Raji (cell line): ENCODE measurements at regions not wholly inside any gene's neighbourhood (a gene's known extent, or its start where the extent isn't known, plus 50 kb on each side); places are given as distances from the start of the nearest gene placed in this dataset.

Source experiments
- POLR2A ChIP-seq: IDR thresholded peaks from 2 replicates; pipeline ENCODE4 v1.6.1; 2011; ENCODE audit warnings: low read depth, low read length, control low read depth; ENCODE audit not compliant: insufficient read depth

DNA sequence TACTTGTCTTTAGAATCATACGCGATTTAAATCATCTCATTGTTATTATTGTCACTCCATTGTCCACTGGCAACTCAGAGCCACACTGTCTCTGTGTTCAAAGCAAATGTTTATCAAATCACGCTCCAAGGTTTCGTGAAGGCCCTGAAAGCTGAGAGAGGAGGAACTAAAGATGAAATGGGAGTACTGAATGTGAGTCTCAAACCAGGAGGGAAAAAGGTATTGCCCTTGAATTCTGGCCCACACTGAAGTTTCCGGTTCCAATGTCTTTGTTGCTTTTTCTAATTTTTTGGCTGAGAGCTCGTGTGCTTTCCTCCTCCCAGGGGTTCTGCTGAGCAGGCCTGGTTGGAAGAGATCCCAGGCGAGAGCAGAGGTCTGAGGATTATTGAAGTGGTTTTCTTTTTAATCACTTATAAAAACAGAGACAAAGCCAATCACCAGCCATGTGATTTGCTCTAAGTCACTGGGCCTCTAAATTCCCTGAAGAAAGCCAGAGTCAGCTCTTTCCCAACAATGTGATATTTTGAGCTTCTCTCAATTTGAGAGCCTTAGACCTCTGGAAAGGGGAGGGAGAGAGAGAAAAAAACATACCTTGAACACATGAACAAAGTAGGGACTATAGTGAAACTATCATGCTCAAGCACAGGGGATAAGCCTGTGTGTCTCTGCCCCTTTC, 420.8 kb upstream of the GRAMD2B start:
- TF ChIP-seq POLR2A = no peak

DNA sequence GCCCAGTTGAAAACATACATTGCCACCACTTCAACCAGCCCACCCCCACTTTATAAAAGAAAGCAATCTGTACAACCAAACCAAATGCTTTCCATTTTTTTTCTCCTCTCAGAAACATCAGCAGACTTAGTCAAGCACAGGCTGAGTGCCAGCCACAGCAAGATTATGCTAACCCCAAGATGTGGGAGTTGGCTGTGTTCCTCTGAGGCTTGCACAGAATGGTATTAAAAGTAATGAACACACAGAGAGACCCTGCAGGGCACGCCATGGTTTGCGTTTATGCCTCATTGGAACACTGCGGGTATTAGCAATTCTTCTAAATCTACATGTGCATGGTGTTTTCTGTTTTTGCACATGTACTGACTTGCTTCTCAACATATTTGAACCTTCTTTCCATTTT, 419.9 kb upstream of the GRAMD2B start:
- no peak for TF ChIP-seq POLR2A

DNA sequence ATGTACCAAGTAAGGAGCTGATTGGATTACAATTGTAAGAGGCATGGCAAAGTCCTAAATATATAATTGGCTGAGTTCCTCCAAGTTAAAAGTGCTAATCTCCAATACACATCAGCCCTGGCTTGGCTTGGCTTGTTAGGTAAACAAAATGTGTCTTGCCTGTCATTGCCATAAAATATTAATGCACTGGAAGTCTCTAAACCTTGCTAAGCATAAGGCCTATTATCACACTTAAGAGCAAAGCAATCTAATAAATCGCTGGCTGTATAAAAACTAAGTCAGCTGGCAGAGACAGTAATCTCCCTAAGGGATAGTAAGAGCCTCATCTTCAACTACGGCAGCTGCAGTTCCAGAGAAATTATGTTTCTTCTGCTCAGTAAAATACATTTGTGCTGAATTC, 418.6 kb upstream of the GRAMD2B start:
- no peak for TF ChIP-seq POLR2A

DNA sequence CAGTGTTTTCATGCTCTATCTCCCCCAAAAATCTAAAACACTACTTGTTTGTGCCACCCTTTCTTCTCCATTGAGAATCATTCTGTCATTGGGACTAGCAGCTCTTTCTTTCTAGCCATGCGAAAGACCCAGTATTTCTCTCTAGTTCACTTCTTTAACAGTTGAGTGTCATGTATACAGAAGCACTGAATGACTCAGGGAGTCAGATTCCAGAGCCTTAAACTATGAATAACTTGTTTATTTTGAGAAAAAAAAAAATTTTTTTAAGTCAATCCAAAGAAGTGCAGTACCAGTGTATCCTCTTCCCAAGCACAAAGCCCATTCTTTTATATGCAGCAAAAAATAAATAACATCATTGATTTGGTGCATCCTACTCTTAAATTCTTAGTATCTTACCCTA, 415.4 kb upstream of the GRAMD2B start:
- TF ChIP-seq POLR2A = no peak

DNA sequence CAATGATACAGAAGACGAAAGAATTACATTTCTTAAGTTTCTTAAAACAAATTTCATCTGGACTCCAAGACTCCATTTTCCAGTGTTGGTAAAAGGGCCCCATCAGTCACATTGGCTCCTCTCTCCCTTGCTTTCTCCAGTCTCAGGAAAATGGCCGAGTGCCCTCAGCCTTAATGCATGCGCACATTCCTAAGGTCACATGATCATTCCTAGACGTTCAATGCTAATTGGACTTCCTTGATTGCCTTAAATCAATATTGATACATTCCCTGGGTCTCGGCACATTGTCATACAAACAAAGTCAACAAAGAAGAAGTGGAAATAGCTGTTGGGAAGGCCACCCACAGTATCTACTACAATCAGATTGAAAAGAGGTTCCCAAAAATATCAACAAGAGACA, 413.6 kb upstream of the GRAMD2B start:
- TF ChIP-seq POLR2A = no peak

DNA sequence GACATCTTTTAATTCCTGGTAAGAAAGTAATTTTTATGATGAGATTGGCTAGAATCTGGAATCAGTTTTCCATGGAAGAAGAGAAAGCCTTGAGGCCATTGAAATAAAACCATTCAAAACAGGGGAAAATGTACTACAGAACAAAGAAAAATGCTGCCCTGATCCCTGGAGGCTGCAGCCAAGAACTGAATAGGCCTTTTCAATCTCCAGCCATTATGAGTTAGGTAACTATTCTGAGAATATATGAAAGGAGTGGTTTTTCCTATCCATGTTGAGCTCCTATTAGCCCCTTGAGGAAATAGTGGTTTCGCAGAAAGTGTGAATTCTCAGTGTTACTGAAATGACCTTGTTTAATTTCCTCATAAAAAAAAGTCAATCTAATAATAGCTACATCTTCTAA, 408.5 kb upstream of the GRAMD2B start:
- TF ChIP-seq POLR2A = no peak

DNA sequence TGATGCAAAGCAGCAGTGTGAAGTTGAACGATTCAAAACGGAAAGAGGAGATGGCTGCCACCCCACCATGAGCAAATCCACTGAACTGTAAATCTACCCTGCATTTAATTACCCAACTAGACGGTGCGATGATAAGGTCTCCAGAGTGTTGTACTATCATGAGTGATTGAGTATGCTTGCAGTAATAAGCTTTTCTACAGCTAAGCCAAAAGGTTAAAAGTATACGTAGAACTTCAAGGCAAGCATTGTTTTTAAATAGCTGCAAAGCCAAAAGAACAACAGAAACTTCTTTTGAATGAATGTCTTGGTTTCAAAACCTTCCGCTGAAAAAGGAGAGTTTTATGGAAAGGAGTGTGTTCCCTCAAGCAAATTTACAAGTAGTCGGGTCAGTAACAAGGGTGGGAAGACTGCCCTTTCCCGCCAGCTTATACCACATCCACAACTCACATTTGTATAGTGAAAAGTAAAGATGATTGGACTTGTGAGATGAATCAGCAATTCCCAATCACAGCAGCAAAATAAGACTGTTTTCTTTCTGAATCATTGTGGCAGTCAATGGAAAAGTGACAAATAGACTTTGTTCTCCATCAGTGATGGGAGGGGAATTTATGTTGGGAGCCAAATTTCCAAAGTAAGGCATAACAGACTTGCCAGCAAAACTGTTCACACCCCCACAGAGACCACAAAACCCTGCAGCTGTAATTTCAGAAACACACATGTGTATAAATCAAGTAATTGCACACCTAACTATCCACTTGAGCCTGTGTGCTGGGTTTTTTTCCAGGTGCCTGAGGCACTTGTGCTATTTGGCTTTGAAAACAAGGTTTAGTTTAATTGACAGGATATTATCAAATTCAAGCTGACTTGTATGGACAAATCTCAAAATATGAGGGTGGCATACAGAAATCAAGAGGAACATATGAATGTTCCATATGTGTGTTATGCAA, 407.7 kb upstream of the GRAMD2B start:
- TF ChIP-seq POLR2A = no peak

DNA sequence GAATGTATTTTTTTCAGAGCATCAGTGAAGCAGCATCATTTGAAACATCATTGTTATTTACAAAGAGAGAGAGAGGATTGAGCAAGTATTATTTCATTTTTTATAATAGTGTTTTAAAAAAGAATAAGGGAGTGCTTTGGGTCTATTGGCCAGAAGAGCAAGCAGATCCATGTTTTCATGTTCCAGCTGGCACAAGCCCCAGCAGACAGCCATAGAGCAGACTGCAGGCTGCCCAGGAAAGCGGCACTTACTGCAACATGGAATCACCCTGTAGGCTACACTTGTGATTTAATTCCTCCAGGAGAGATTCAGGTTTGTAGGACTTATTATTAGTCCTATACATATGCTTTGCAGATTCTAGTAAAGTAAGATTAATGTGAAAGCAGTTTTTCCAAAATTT, 407.0 kb upstream of the GRAMD2B start:
- TF ChIP-seq POLR2A = no peak

DNA sequence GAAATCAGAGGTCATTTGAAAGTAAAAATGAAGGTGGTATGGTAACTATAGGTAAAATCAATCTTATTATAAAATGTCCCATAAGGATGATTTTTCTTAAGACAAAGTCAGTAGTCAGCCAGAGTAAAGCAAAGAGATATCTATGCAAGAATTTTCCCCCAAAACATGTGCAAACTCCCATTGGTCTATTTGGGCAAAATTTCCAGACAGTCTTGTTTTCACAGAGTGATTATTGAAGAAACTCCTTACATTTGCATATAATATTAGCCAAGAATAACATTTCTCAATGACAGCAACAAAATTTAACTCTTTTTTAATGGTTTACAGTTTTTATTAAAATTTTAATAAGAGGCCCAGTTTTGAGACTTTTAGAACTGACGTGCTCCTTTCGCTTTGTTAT, 406.1 kb upstream of the GRAMD2B start:
- TF ChIP-seq POLR2A = no peak

DNA sequence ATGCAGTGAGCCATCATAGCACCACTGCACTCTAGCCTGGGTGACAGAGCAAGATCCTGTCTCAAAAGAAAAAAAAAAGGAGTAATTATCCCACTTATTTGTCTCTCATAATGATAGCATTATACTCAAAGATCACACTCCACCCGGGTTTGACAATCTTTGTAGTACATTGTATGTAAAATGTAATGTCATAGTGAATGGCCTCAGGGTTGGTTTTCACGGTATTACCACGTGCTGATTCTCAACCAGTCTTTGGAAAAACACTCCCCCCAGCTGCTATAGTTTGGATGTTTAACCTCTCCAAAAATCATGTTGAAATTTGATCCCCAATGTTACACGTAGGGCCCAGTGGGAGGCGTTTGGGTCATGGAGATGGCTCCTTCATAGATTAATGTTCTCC, 402.4 kb upstream of the GRAMD2B start:
- TF ChIP-seq POLR2A = no peak

DNA sequence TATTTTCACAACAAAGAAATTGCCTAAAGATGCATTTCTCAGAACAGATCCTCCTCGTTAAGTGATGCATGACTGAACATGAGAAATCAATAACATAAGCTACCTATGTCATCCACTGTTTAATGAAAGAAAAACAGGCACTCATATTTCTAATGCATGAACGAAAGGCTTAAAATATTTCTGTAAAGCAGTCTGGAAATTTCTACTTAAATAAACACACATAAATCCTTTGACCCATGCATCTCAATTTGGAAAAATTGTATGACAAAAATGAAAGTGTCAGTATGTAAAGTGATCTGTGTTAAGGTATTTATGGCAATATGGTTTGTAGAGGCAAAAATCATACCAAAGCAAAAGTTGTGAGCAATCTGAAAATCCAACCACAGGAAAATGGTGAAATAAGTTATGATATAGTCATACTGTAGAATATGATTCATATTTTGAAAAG, 399.2 kb upstream of the GRAMD2B start:
- no peak for TF ChIP-seq POLR2A

DNA sequence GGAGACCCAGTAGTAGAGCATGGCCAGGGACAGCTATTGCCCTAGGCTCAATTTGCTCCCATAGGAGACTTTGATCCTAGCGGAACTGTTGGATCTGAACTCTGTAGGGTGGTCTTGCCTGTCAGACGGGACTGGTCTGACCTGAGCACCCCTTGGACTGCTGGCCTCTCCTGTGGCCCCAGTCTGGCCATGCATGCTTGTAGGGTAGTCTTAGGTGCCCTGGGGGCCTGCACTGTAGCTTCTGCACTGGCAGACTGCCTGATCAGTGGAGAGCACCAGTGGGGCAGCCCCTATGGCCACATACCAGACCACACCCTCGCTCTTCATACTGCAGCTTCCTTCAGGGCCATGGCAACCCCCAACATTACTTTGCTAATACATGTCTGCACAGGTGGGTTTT, 396.1 kb upstream of the GRAMD2B start:
- TF ChIP-seq POLR2A = no peak

DNA sequence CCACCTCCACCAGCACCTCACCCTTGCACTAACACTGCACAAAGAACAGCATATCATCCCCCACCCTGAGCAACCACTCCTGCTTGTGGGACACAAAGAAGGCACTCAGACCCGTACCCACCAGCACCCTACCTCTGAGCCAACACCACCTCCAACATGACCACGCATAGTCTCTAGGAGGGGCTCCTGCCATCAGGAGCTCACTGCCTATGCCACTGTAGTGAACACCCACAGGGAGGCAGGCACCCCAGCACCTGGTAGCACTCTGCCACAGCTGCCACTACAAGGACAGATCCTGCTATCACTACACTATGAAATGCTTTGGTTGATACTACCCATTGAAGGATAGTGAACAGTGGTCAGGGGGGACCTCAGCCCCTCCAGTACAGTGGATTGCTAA, 395.6 kb upstream of the GRAMD2B start:
- no peak for TF ChIP-seq POLR2A

DNA sequence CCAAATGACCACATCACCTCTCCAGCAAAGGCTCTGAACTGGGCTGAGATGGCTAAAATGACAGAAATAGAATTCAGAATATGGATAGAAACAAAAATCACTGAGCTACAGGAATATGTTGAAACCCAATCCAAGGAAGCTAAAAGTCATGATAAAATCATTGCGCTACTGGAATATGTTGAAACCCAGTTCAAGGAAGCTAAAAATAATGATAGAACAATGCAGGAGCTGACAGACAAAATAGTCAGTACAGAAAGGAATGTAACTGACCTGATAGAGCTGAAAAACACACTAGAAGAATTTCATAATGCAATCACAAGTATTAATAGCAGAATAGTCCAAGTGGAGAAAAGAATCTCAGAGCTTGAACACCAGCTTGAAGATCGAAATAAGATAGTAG, 394.9 kb upstream of the GRAMD2B start:
- no peak for TF ChIP-seq POLR2A

DNA sequence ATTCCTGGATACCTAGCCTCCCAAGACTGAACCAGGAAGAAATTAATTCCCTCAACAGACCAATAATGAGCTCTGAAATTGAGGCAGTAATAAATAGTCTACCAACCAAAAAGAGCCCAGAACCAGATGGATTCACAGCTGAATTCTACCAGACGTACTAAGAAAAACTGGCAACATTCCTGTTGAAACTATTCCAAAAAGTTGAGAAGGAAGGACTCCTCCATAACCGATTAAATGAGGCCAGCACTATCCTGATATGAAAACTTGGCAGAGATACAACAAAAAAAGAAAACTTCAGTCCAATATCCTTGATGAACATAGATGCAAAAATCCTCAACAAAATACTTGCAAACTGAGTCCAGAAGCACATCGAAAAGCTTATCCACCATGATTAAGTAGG, 392.5 kb upstream of the GRAMD2B start:
- TF ChIP-seq POLR2A = no peak

DNA sequence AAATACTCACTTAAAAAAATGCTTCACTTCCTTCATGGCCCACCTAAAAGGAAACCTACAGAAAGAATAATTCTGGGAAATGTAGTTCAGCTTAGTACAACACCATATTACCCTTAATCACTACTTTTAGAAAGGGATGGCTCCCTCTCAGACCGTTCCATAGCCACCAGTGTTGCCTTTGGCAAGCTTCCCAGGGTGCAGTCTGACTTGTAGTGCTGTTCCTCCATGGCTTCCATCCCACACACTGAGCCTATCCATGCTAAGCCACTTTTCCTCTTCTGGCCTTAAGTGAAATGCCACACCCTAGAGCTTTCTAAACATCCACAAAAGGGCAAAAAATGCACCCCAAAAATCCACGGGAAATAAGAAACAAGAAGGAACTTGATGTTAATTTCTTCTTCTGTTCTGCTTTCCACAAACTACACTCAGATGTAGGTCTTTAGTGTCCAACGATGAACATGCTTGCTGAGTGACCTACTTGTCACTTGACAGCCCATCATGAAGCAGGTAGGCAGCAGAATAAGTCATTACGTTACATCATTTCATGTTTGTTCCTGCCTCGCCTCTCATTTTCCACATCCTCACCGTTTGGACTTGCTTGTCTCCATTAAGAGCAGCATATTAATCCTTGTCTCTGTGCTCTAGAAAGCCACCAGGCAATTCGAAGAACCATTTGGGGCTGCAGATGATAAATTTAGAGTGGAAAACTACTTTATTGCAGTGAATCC, 391.1 kb upstream of the GRAMD2B start:
- no peak for TF ChIP-seq POLR2A
